Hepatocyte (in vitro differentiated cells): ENCODE measurements at regions not wholly inside any gene's neighbourhood (a gene's known extent, or its start where the extent isn't known, plus 50 kb on each side); places are given as distances from the start of the nearest gene placed in this dataset.

Source experiments
- DNase-seq: peaks from one replicate; pipeline ENCODE4 v3.0.0-alpha.2; 2016; ENCODE audit warnings: low spot score
- H2AFZ ChIP-seq: fragments of 200-600 bp; sonication (generic); 2 replicates; pipeline ENCODE4 v1.6.0; 2016; ENCODE audit warnings: antibody characterized with exemption, mild to moderate bottlenecking
- H3K27ac ChIP-seq: fragments of 200-600 bp; sonication (generic); 2 replicates; pipeline ENCODE4 v1.5.1; 2016; ENCODE audit warnings: mild to moderate bottlenecking
- H3K27me3 ChIP-seq: fragments of 200-600 bp; sonication (generic); 2 replicates; pipeline ENCODE4 v1.6.1; 2016
- H3K36me3 ChIP-seq: fragments of 200-600 bp; sonication (generic); replicated peaks from 2 replicates; pipeline ENCODE4 v1.5.1; 2016; ENCODE audit warnings: low read depth; ENCODE audit not compliant: insufficient read depth
- H3K4me1 ChIP-seq: fragments of 200-600 bp; sonication (generic); 2 replicates; pipeline ENCODE4 v1.5.1; 2016; ENCODE audit warnings: mild to moderate bottlenecking, moderate library complexity; ENCODE audit not compliant: insufficient read depth
- H3K4me2 ChIP-seq: fragments of 200-600 bp; sonication (generic); 2 replicates; pipeline ENCODE4 v1.6.0; 2016
- H3K4me3 ChIP-seq: fragments of 200-600 bp; sonication (generic); 2 replicates; pipeline ENCODE4 v1.5.1; 2016; ENCODE audit warnings: mild to moderate bottlenecking
- H3K79me2 ChIP-seq: fragments of 200-600 bp; sonication (generic); 2 replicates; pipeline ENCODE4 v1.6.0; 2017; ENCODE audit warnings: mild to moderate bottlenecking
- H3K9me2 ChIP-seq: fragments of 200-600 bp; sonication (generic); replicated peaks from 2 replicates; pipeline ENCODE4 v1.6.0; 2017; ENCODE audit warnings: mild to moderate bottlenecking; ENCODE audit not compliant: insufficient read depth
- H3K9me3 ChIP-seq: fragments of 200-600 bp; sonication (generic); 2 replicates; pipeline ENCODE4 v1.5.1; 2016; ENCODE audit warnings: low read depth, mild to moderate bottlenecking
- H4K20me1 ChIP-seq: fragments of 200-600 bp; sonication (generic); 2 replicates; pipeline ENCODE4 v1.6.0; 2016; ENCODE audit warnings: mild to moderate bottlenecking; ENCODE audit not compliant: insufficient read depth, poor library complexity, severe bottlenecking
- CTCF ChIP-seq: fragments of 200-600 bp; sonication (generic); IDR thresholded peaks from 2 replicates; pipeline ENCODE4 v1.5.1; 2016; ENCODE audit warnings: antibody characterized with exemption, mild to moderate bottlenecking; ENCODE audit not compliant: poor library complexity
- EZH2 ChIP-seq: fragments of 200-600 bp; sonication (generic); IDR thresholded peaks from 2 replicates; pipeline ENCODE4 v1.6.1; 2016; ENCODE audit warnings: antibody characterized with exemption, mild to moderate bottlenecking, borderline replicate concordance
- EZH2phosphoT487 ChIP-seq: fragments of 200-600 bp; sonication (generic); IDR thresholded peaks from one replicate; pipeline ENCODE4 v1.6.1; 2018; ENCODE audit warnings: antibody characterized with exemption, mild to moderate bottlenecking, low read depth, moderate library complexity; ENCODE audit not compliant: unreplicated experiment, severe bottlenecking
- WGBS: methylation state at CpG from one replicate; pipeline ENCODE4 v1.1.6; 2016; ENCODE audit warnings: low lambda C conversion rate; ENCODE audit errors: missing lambda C conversion rate; 5-methylcytosine and 5-hydroxymethylcytosine counted together

GRCh38 chr21:18914570-18914969 lies 511.0 kb upstream of the TMPRSS15 start:
- Histone ChIP-seq H3K27ac (no peak overlapping the region), H3K27me3 (no peaks in the 10 kb centered on the region), H3K4me2 (no peak overlapping the region), H3K4me3 (no peak overlapping the region), H3K9me3 (no peaks in the 10 kb centered on the region), H3K4me1 (no peaks in the 10 kb centered on the region), H3K36me3 (no peaks in the 10 kb centered on the region), H3K9me2 (no peaks in the 10 kb centered on the region), H2AFZ (no peak overlapping the region), H4K20me1 (no peaks in the 10 kb centered on the region), H3K79me2 (no peaks in the 10 kb centered on the region)
- 94% methylated on average over 2 of the region's 2 CpGs for WGBS
- DNase-seq: no peak
- TF ChIP-seq CTCF: no peak
- TF ChIP-seq EZH2phosphoT487: no peak
- TF ChIP-seq EZH2: no peak

GRCh38 chr21:18917622-18918021 lies 514.0 kb upstream of the TMPRSS15 start:
- no peaks in the 10 kb centered on the region for H3K79me2 ChIP-seq
- no peak overlapping the region for H3K4me3 ChIP-seq
- no peak for DNase-seq
- no peaks in the 10 kb centered on the region for H4K20me1 ChIP-seq
- H3K4me1 ChIP-seq: no peaks in the 10 kb centered on the region
- H3K9me2 ChIP-seq: no peaks in the 10 kb centered on the region
- H3K27ac ChIP-seq: no peak overlapping the region
- no peak for TF ChIP-seq EZH2phosphoT487
- TF ChIP-seq CTCF: no peak
- no peak for TF ChIP-seq EZH2
- WGBS: 58% methylated on average over 6 of the region's 6 CpGs
- H3K4me2 ChIP-seq: no peak overlapping the region
- no peaks in the 10 kb centered on the region for H3K27me3 ChIP-seq
- no peak overlapping the region for H2AFZ ChIP-seq
- no peaks in the 10 kb centered on the region for H3K9me3 ChIP-seq
- no peaks in the 10 kb centered on the region for H3K36me3 ChIP-seq

GRCh38 chr21:18931237-18931636 lies 527.7 kb upstream of the TMPRSS15 start:
- Histone ChIP-seq H4K20me1 (no peaks in the 10 kb centered on the region), H3K27ac (peak overlapping the region; percentile 67), H3K4me3 (no peak overlapping the region), H3K9me3 (no peaks in the 10 kb centered on the region), H3K27me3 (no peaks in the 10 kb centered on the region), H3K4me2 (no peak overlapping the region), H3K9me2 (no peaks in the 10 kb centered on the region), H3K36me3 (no peaks in the 10 kb centered on the region), H2AFZ (no peak overlapping the region), H3K79me2 (no peaks in the 10 kb centered on the region), H3K4me1 (no peaks in the 10 kb centered on the region)
- TF ChIP-seq EZH2: no peak
- no peak for TF ChIP-seq EZH2phosphoT487
- no peak for TF ChIP-seq CTCF
- DNase-seq: no peak

- TF ChIP-seq CTCF (no peak), EZH2 (no peak), EZH2phosphoT487 (no peak)
- H3K4me3 ChIP-seq: no peak overlapping the region
- 76% methylated on average over 7 of the region's 7 CpGs for WGBS
- H2AFZ ChIP-seq: no peak overlapping the region
- no peak overlapping the region for H3K4me2 ChIP-seq
- no peaks in the 10 kb centered on the region for H4K20me1 ChIP-seq
- no peaks in the 10 kb centered on the region for H3K79me2 ChIP-seq
- no peaks in the 10 kb centered on the region for H3K9me2 ChIP-seq
- H3K4me1 ChIP-seq: no peaks in the 10 kb centered on the region
- no peak for DNase-seq
- no peaks in the 10 kb centered on the region for H3K9me3 ChIP-seq
- H3K27ac ChIP-seq: no peak overlapping the region
- no peaks in the 10 kb centered on the region for H3K27me3 ChIP-seq
- H3K36me3 ChIP-seq: no peaks in the 10 kb centered on the region
Observed at GRCh38 chr21:18937337-18937736, 533.8 kb upstream of the TMPRSS15 start.
